GM23338 (cell line): ENCODE measurements at regions not wholly inside any gene's neighbourhood (a gene's known extent, or its start where the extent isn't known, plus 50 kb on each side); places are given as distances from the start of the nearest gene placed in this dataset.

ENCODE experiments used
- ATAC-seq: fragments of 200-7000 bp; cut with Tn5 transposase; 3 replicates; pipeline ENCODE4 v1.9.1; 2020
- DNase-seq: peaks from one replicate; pipeline ENCODE4 v3.0.0-alpha.2; 2015; ENCODE audit warnings: low spot score
- H2AFZ ChIP-seq: fragments of 200-600 bp; sonication (generic); 2 replicates; pipeline ENCODE4 v1.8.0; 2016; ENCODE audit warnings: antibody characterized with exemption, mild to moderate bottlenecking, moderate library complexity
- H3F3A ChIP-seq: fragments of 200-600 bp; sonication (generic); replicated peaks from 2 replicates; pipeline ENCODE4 v1.8.0; 2017; ENCODE audit warnings: antibody characterized with exemption, mixed run types, low read depth
- H3K27ac ChIP-seq: fragments of 200-600 bp; sonication (generic); 2 replicates; pipeline ENCODE4 v1.6.1; 2016; ENCODE audit warnings: low read depth
- H3K27me3 ChIP-seq: fragments of 200-600 bp; sonication (generic); 2 replicates; pipeline ENCODE4 v1.8.0; 2016; ENCODE audit warnings: mild to moderate bottlenecking, mixed run types, moderate library complexity; ENCODE audit not compliant: insufficient read depth
- H3K36me3 ChIP-seq: fragments of 200-600 bp; sonication (generic); 2 replicates; pipeline ENCODE4 v1.8.0; 2016; ENCODE audit warnings: mild to moderate bottlenecking; ENCODE audit not compliant: insufficient read depth
- H3K4me1 ChIP-seq: fragments of 200-600 bp; sonication (generic); 2 replicates; pipeline ENCODE4 v1.8.0; 2016; ENCODE audit warnings: mild to moderate bottlenecking, moderate library complexity; ENCODE audit not compliant: insufficient read depth
- H3K4me2 ChIP-seq: fragments of 200-600 bp; sonication (generic); 2 replicates; pipeline ENCODE4 v1.7.1; 2017; ENCODE audit warnings: mixed run types
- H3K4me3 ChIP-seq: fragments of 200-600 bp; sonication (generic); 2 replicates; pipeline ENCODE4 v1.6.1; 2016; ENCODE audit warnings: mixed run types
- H3K79me2 ChIP-seq: fragments of 200-600 bp; sonication (generic); replicated peaks from 2 replicates; pipeline ENCODE4 v1.8.0; 2017; ENCODE audit warnings: mild to moderate bottlenecking; ENCODE audit not compliant: insufficient read depth
- H3K9me2 ChIP-seq: fragments of 200-600 bp; sonication (generic); 2 replicates; pipeline ENCODE4 v1.8.0; 2017; ENCODE audit not compliant: insufficient read depth
- H4K20me1 ChIP-seq: fragments of 200-600 bp; sonication (generic); replicated peaks from 2 replicates; pipeline ENCODE4 v1.8.0; 2017; ENCODE audit warnings: mild to moderate bottlenecking; ENCODE audit not compliant: insufficient read depth
- H3K27ac Mint-ChIP-seq: 2 replicates; pipeline ENCODE4 v1.8.0; 2020; ENCODE audit warnings: inconsistent platforms, mild to moderate bottlenecking, moderate library complexity, mixed read lengths
- H3K27me3 Mint-ChIP-seq: 3 replicates; pipeline ENCODE4 v1.8.0; 2022; ENCODE audit warnings: low read depth, mild to moderate bottlenecking, moderate library complexity, mixed read lengths, inconsistent platforms; ENCODE audit not compliant: insufficient read depth, poor library complexity
- H3K36me3 Mint-ChIP-seq: 3 replicates; pipeline ENCODE4 v1.8.0; 2021; ENCODE audit warnings: low read depth, mild to moderate bottlenecking, inconsistent platforms, moderate library complexity, mixed read lengths
- H3K4me1 Mint-ChIP-seq: 3 replicates; pipeline ENCODE4 v1.8.0; 2020; ENCODE audit warnings: mild to moderate bottlenecking, inconsistent platforms, mixed read lengths
- H3K4me3 Mint-ChIP-seq: 3 replicates; pipeline ENCODE4 v1.8.0; 2021; ENCODE audit warnings: moderate library complexity, mild to moderate bottlenecking, inconsistent platforms, mixed read lengths
- H3K9me3 Mint-ChIP-seq: 3 replicates; pipeline ENCODE4 v1.8.0; 2020; ENCODE audit warnings: moderate library complexity, mild to moderate bottlenecking, inconsistent platforms, mixed read lengths
- CREB1 ChIP-seq: fragments of 250-450 bp; sonication (Bioruptor Pico); IDR thresholded peaks from 2 replicates; pipeline ENCODE4 v1.5.0; 2020; ENCODE audit warnings: low read depth, mild to moderate bottlenecking, moderate library complexity
- EZH2 ChIP-seq: fragments of 200-600 bp; sonication (generic); IDR thresholded peaks from one replicate; pipeline ENCODE4 v1.8.0; 2017; ENCODE audit warnings: antibody characterized with exemption, mild to moderate bottlenecking, low read depth; ENCODE audit not compliant: unreplicated experiment
- EZH2phosphoT487 ChIP-seq: fragments of 200-600 bp; sonication (generic); IDR thresholded peaks from one replicate; pipeline ENCODE4 v1.8.1; 2018; ENCODE audit warnings: antibody characterized with exemption; ENCODE audit not compliant: unreplicated experiment
- JUNB ChIP-seq: IDR thresholded peaks from one replicate; pipeline ENCODE4 v1.6.1; 2016; ENCODE audit warnings: antibody characterized with exemption; ENCODE audit not compliant: unreplicated experiment
- NANOG ChIP-seq: IDR thresholded peaks from 2 replicates; pipeline ENCODE4 v1.6.1; 2016; ENCODE audit warnings: antibody characterized with exemption, borderline replicate concordance
- POLR2AphosphoS5 ChIP-seq: IDR thresholded peaks from 2 replicates; pipeline ENCODE4 v1.6.1; 2016; ENCODE audit warnings: antibody characterized with exemption, low read depth
- STAT1 ChIP-seq: IDR thresholded peaks from one replicate; pipeline ENCODE4 v1.6.1; 2016; ENCODE audit warnings: antibody characterized with exemption; ENCODE audit not compliant: unreplicated experiment
- ZNF114 ChIP-seq: fragments of 250-450 bp; sonication (Bioruptor Pico); IDR thresholded peaks from 2 replicates; pipeline ENCODE4 v1.5.0; 2020; ENCODE audit warnings: mild to moderate bottlenecking, moderate library complexity
- ZNF331 ChIP-seq: fragments of 250-450 bp; sonication (Bioruptor Pico); IDR thresholded peaks from 2 replicates; pipeline ENCODE4 v1.5.0; 2020; ENCODE audit warnings: low read depth, mild to moderate bottlenecking, moderate library complexity
- TF ChIP-seq, protein P1 (sequence below): IDR thresholded peaks from 2 replicates; pipeline ENCODE4 v1.6.1; 2016; ENCODE audit warnings: antibody characterized with exemption
- TF ChIP-seq, protein P2 (sequence below): fragments of 250-450 bp; sonication (Bioruptor Pico); IDR thresholded peaks from 2 replicates; pipeline ENCODE4 v1.5.0; 2020; ENCODE audit warnings: mild to moderate bottlenecking, moderate library complexity
- TF ChIP-seq, protein P3 (sequence below), 2 experiments: fragments of 200-600 bp in 1 of 2; sonication (generic) in 1 of 2; conservative IDR thresholded peaks; 2 replicates each; pipeline versions ENCODE4 v1.5.1 to v1.6.1; 2016 to 2017; ENCODE audit warnings: antibody characterized with exemption in 2 of 2, low read depth in 2 of 2, mild to moderate bottlenecking in 2 of 2, moderate library complexity in 1 of 2
- TF ChIP-seq, protein P4 (sequence below): IDR thresholded peaks from one replicate; pipeline ENCODE4 v1.6.1; 2018; ENCODE audit warnings: antibody characterized with exemption; ENCODE audit not compliant: unreplicated experiment

DNA sequence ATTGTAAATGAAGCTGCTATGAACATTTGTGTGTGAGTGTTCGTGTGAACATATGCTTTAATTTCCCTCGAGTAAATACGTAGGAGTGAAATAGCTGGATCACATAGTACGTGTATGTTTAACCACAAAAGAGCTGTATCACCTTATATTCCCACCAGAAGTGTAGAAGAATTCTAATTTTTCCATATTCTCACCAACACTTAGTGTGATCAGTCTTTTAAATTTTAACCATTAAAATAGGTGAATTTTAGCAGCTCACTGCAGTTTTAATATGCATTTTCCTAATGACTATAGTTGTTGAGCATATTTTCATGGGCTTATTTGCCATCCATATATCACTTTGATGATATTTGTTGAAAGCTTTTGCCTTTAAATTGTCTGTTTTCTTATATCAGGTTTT lies 741.2 kb downstream of the PTPRU start:
- DNase-seq = no peak
- TF ChIP-seq, protein P1, sequence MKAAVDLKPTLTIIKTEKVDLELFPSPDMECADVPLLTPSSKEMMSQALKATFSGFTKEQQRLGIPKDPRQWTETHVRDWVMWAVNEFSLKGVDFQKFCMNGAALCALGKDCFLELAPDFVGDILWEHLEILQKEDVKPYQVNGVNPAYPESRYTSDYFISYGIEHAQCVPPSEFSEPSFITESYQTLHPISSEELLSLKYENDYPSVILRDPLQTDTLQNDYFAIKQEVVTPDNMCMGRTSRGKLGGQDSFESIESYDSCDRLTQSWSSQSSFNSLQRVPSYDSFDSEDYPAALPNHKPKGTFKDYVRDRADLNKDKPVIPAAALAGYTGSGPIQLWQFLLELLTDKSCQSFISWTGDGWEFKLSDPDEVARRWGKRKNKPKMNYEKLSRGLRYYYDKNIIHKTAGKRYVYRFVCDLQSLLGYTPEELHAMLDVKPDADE = no peak
- TF ChIP-seq ZNF331 (CRISPR knock-in tag) (no peak), ZNF114 (CRISPR knock-in tag) (no peak), NANOG (no peak), EZH2 (no peak), POLR2AphosphoS5 (no peak), EZH2phosphoT487 (no peak), JUNB (no peak), CREB1 (CRISPR knock-in tag) (no peak), STAT1 (no peak)
- TF ChIP-seq, protein P2, sequence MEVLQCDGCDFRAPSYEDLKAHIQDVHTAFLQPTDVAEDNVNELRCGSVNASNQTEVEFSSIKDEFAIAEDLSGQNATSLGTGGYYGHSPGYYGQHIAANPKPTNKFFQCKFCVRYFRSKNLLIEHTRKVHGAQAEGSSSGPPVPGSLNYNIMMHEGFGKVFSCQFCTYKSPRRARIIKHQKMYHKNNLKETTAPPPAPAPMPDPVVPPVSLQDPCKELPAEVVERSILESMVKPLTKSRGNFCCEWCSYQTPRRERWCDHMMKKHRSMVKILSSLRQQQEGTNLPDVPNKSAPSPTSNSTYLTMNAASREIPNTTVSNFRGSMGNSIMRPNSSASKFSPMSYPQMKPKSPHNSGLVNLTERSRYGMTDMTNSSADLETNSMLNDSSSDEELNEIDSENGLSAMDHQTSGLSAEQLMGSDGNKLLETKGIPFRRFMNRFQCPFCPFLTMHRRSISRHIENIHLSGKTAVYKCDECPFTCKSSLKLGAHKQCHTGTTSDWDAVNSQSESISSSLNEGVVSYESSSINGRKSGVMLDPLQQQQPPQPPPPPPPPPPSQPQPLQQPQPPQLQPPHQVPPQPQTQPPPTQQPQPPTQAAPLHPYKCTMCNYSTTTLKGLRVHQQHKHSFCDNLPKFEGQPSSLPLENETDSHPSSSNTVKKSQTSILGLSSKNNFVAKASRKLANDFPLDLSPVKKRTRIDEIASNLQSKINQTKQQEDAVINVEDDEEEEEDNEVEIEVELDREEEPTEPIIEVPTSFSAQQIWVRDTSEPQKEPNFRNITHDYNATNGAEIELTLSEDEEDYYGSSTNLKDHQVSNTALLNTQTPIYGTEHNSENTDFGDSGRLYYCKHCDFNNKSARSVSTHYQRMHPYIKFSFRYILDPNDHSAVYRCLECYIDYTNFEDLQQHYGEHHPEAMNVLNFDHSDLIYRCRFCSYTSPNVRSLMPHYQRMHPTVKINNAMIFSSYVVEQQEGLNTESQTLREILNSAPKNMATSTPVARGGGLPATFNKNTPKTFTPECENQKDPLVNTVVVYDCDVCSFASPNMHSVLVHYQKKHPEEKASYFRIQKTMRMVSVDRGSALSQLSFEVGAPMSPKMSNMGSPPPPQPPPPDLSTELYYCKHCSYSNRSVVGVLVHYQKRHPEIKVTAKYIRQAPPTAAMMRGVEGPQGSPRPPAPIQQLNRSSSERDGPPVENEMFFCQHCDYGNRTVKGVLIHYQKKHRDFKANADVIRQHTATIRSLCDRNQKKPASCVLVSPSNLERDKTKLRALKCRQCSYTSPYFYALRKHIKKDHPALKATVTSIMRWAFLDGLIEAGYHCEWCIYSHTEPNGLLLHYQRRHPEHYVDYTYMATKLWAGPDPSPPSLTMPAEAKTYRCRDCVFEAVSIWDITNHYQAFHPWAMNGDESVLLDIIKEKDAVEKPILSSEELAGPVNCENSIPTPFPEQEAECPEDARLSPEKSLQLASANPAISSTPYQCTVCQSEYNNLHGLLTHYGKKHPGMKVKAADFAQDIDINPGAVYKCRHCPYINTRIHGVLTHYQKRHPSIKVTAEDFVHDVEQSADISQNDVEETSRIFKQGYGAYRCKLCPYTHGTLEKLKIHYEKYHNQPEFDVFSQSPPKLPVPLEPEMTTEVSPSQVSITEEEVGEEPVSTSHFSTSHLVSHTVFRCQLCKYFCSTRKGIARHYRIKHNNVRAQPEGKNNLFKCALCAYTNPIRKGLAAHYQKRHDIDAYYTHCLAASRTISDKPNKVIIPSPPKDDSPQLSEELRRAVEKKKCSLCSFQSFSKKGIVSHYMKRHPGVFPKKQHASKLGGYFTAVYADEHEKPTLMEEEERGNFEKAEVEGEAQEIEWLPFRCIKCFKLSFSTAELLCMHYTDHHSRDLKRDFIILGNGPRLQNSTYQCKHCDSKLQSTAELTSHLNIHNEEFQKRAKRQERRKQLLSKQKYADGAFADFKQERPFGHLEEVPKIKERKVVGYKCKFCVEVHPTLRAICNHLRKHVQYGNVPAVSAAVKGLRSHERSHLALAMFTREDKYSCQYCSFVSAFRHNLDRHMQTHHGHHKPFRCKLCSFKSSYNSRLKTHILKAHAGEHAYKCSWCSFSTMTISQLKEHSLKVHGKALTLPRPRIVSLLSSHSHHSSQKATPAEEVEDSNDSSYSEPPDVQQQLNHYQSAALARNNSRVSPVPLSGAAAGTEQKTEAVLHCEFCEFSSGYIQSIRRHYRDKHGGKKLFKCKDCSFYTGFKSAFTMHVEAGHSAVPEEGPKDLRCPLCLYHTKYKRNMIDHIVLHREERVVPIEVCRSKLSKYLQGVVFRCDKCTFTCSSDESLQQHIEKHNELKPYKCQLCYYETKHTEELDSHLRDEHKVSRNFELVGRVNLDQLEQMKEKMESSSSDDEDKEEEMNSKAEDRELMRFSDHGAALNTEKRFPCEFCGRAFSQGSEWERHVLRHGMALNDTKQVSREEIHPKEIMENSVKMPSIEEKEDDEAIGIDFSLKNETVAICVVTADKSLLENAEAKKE = no peak
- TF ChIP-seq, protein P3, sequence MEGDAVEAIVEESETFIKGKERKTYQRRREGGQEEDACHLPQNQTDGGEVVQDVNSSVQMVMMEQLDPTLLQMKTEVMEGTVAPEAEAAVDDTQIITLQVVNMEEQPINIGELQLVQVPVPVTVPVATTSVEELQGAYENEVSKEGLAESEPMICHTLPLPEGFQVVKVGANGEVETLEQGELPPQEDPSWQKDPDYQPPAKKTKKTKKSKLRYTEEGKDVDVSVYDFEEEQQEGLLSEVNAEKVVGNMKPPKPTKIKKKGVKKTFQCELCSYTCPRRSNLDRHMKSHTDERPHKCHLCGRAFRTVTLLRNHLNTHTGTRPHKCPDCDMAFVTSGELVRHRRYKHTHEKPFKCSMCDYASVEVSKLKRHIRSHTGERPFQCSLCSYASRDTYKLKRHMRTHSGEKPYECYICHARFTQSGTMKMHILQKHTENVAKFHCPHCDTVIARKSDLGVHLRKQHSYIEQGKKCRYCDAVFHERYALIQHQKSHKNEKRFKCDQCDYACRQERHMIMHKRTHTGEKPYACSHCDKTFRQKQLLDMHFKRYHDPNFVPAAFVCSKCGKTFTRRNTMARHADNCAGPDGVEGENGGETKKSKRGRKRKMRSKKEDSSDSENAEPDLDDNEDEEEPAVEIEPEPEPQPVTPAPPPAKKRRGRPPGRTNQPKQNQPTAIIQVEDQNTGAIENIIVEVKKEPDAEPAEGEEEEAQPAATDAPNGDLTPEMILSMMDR (conservative IDR thresholded peaks at IDR 0.05; ENCODE audit: low read depth in 2 of 2) = no peak
- TF ChIP-seq, protein P4, sequence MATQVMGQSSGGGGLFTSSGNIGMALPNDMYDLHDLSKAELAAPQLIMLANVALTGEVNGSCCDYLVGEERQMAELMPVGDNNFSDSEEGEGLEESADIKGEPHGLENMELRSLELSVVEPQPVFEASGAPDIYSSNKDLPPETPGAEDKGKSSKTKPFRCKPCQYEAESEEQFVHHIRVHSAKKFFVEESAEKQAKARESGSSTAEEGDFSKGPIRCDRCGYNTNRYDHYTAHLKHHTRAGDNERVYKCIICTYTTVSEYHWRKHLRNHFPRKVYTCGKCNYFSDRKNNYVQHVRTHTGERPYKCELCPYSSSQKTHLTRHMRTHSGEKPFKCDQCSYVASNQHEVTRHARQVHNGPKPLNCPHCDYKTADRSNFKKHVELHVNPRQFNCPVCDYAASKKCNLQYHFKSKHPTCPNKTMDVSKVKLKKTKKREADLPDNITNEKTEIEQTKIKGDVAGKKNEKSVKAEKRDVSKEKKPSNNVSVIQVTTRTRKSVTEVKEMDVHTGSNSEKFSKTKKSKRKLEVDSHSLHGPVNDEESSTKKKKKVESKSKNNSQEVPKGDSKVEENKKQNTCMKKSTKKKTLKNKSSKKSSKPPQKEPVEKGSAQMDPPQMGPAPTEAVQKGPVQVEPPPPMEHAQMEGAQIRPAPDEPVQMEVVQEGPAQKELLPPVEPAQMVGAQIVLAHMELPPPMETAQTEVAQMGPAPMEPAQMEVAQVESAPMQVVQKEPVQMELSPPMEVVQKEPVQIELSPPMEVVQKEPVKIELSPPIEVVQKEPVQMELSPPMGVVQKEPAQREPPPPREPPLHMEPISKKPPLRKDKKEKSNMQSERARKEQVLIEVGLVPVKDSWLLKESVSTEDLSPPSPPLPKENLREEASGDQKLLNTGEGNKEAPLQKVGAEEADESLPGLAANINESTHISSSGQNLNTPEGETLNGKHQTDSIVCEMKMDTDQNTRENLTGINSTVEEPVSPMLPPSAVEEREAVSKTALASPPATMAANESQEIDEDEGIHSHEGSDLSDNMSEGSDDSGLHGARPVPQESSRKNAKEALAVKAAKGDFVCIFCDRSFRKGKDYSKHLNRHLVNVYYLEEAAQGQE = no peak
- peaks cover 37% of the 10 kb centered on the region for H3K4me1 Mint-ChIP-seq
- Histone ChIP-seq H3K27ac (no peak overlapping the region), H3K9me2 (0 out of 2 replicates have a peak, but pooled peaks cover 8% of the 10 kb centered on the region), H3K4me3 (no peak overlapping the region), H3K79me2 (no peaks in the 10 kb centered on the region), H3K4me2 (no peak overlapping the region), H4K20me1 (no peaks in the 10 kb centered on the region), H3K27me3 (no peaks in the 10 kb centered on the region), H3K4me1 (peaks cover 37% of the 10 kb centered on the region), H2AFZ (no peak overlapping the region), H3K36me3 (no peaks in the 10 kb centered on the region), H3F3A (no peaks in the 10 kb centered on the region)
- H3K27ac Mint-ChIP-seq = no peak overlapping the region
- peaks cover 6% of the 10 kb centered on the region; the same call in 2 of the 3 replicates for H3K9me3 Mint-ChIP-seq
- no peak overlapping the region for H3K4me3 Mint-ChIP-seq
- H3K27me3 Mint-ChIP-seq = peaks cover 9% of the 10 kb centered on the region
- H3K36me3 Mint-ChIP-seq = peaks cover 4% of the 10 kb centered on the region; the same call in 2 of the 3 replicates
- ATAC-seq = no peak
